IMR-90 (cell line): ENCODE measurements at regions not wholly inside any gene's neighbourhood (a gene's known extent, or its start where the extent isn't known, plus 50 kb on each side); places are given as distances from the start of the nearest gene placed in this dataset.

Experiments used
- ATAC-seq: fragments of 200-7000 bp; cut with Tn5 transposase; 2 replicates; pipeline ENCODE4 v1.9.1; 2020; ENCODE audit warnings: low read depth, mild to moderate bottlenecking, moderate library complexity
- BruUV-seq: library from RNA; stranded (reverse); fragments of 400-500 nt; replicated peaks from 2 replicates; lab custom pipeline; 2021; lab: Mats Ljungman, UMichigan
- CTCF ChIA-PET: fragments of 300-600 bp; formaldehyde crosslinking; extraction: SDS; loops from one replicate; lab custom pipeline; 2021; ENCODE audit warnings: antibody characterized with exemption; lab: Yijun Ruan, JAX
- POLR2A ChIA-PET: fragments of 300-600 bp; sonication (Branson Sonifier 250); formaldehyde crosslinking; loops from one replicate; lab custom pipeline; 2022; ENCODE audit warnings: antibody characterized with exemption; ENCODE audit not compliant: unreplicated experiment; lab: Charles Lee
- DNase-seq: peaks from one replicate; pipeline ENCODE4 v3.0.0; 2013
- H2AFZ ChIP-seq: replicated peaks from 2 replicates; pipeline ENCODE3; 2013; ENCODE audit warnings: low read length, mild to moderate bottlenecking; ENCODE audit not compliant: poor library complexity
- H2AK5ac ChIP-seq: 2 replicates; pipeline ENCODE4 v1.6.1; 2013; ENCODE audit warnings: low read depth, low read length, inconsistent platforms
- H2AK9ac ChIP-seq: replicated peaks from 2 replicates; pipeline ENCODE3; 2013; ENCODE audit warnings: mild to moderate bottlenecking, low read depth, low read length, moderate library complexity; ENCODE audit not compliant: poor library complexity
- H2BK120ac ChIP-seq: 2 replicates; pipeline ENCODE4 v1.6.1; 2013; ENCODE audit warnings: low read depth, low read length, inconsistent platforms
- H2BK15ac ChIP-seq: 3 replicates; pipeline ENCODE4 v1.6.1; 2013; ENCODE audit warnings: low read depth, low read length, inconsistent platforms
- H2BK20ac ChIP-seq: 2 replicates; pipeline ENCODE4 v1.6.1; 2013; ENCODE audit warnings: low read depth, mild to moderate bottlenecking, inconsistent platforms, low read length, moderate library complexity
- H2BK5ac ChIP-seq: 2 replicates; pipeline ENCODE4 v1.6.1; 2013; ENCODE audit warnings: mild to moderate bottlenecking, low read depth, low read length, inconsistent platforms; ENCODE audit not compliant: poor library complexity, severe bottlenecking
- H3K14ac ChIP-seq: replicated peaks from 2 replicates; pipeline ENCODE4 v1.6.1; 2013; ENCODE audit warnings: low read depth, low read length, inconsistent platforms
- H3K18ac ChIP-seq: 2 replicates; pipeline ENCODE4 v1.6.1; 2013; ENCODE audit warnings: low read depth, low read length, control low read depth
- H3K23ac ChIP-seq: 2 replicates; pipeline ENCODE4 v1.6.1; 2013; ENCODE audit warnings: low read depth, low read length, inconsistent platforms
- H3K27ac ChIP-seq: 2 replicates; pipeline ENCODE4 v1.5.1; 2013; ENCODE audit warnings: mild to moderate bottlenecking, control low read depth, low read length; ENCODE audit not compliant: insufficient read depth
- H3K27me3 ChIP-seq: 2 replicates; pipeline ENCODE4 v1.6.1; 2013; ENCODE audit warnings: low read length; ENCODE audit not compliant: control insufficient read depth, insufficient read depth
- H3K36me3 ChIP-seq: 2 replicates; pipeline ENCODE4 v1.6.1; 2013; ENCODE audit warnings: low read length, mixed read lengths; ENCODE audit not compliant: control insufficient read depth, insufficient read depth
- H3K4ac ChIP-seq: 2 replicates; pipeline ENCODE4 v1.6.1; 2013; ENCODE audit warnings: low read depth, low read length, inconsistent platforms
- H3K4me1 ChIP-seq: 2 replicates; pipeline ENCODE4 v1.6.1; 2013; ENCODE audit warnings: low read length, mixed read lengths; ENCODE audit not compliant: control insufficient read depth, insufficient read depth
- H3K4me2 ChIP-seq: 2 replicates; pipeline ENCODE4 v1.6.1; 2013; ENCODE audit warnings: low read depth, mild to moderate bottlenecking, control low read depth, low read length, moderate library complexity
- H3K4me3 ChIP-seq: 2 replicates; pipeline ENCODE4 v1.5.1; 2013; ENCODE audit warnings: low read depth, mild to moderate bottlenecking, control low read depth, low read length, moderate library complexity; ENCODE audit not compliant: insufficient read depth
- H3K56ac ChIP-seq: 2 replicates; pipeline ENCODE4 v1.6.1; 2013; ENCODE audit warnings: low read length, inconsistent platforms; ENCODE audit not compliant: insufficient read depth; ENCODE audit errors: extremely low read depth
- H3K79me1 ChIP-seq, 2 experiments: 2 replicates each; pipeline ENCODE4 v1.6.1; 2013; ENCODE audit warnings: low read length in 2 of 2, inconsistent platforms in 1 of 2, low read depth in 1 of 2
- H3K9ac ChIP-seq: 2 replicates; pipeline ENCODE4 v1.6.1; 2013; ENCODE audit warnings: low read depth, low read length, control low read depth
- H3K9me1 ChIP-seq: 2 replicates; pipeline ENCODE4 v1.6.1; 2013; ENCODE audit warnings: low read length, inconsistent platforms; ENCODE audit not compliant: insufficient read depth
- H3K9me3 ChIP-seq: 2 replicates; pipeline ENCODE4 v1.6.1; 2013; ENCODE audit warnings: low read length; ENCODE audit not compliant: control insufficient read depth, insufficient read depth
- H4K20me1 ChIP-seq: 2 replicates; pipeline ENCODE4 v1.6.1; 2013; ENCODE audit warnings: low read length, inconsistent platforms; ENCODE audit not compliant: insufficient read depth
- H4K5ac ChIP-seq: 2 replicates; pipeline ENCODE4 v1.6.1; 2013; ENCODE audit warnings: mild to moderate bottlenecking, low read depth, low read length, control low read depth
- H4K8ac ChIP-seq, 2 experiments: 2 replicates each; pipeline ENCODE4 v1.6.1; 2013; ENCODE audit warnings: low read depth in 2 of 2, low read length in 2 of 2, control low read depth in 1 of 2, inconsistent platforms in 1 of 2
- H4K91ac ChIP-seq: 2 replicates; pipeline ENCODE4 v1.6.1; 2013; ENCODE audit warnings: low read depth, low read length, inconsistent platforms; ENCODE audit not compliant: insufficient read depth
- BHLHE40 ChIP-seq: fragments of 150-350 bp; IDR thresholded peaks from 2 replicates; pipeline ENCODE4 v1.6.1; 2016; ENCODE audit warnings: mild to moderate bottlenecking, low read depth, low read length
- FOS ChIP-seq: fragments of 150-350 bp; IDR thresholded peaks from 2 replicates; pipeline ENCODE4 v1.6.1; 2016; ENCODE audit warnings: low read depth, low read length
- MAZ ChIP-seq: IDR thresholded peaks from 2 replicates; pipeline ENCODE4 v1.6.1; 2012; ENCODE audit warnings: low read depth, mild to moderate bottlenecking, low read length, improper control_type of control experiment, moderate library complexity, borderline replicate concordance
- MXI1 ChIP-seq: IDR thresholded peaks from 2 replicates; pipeline ENCODE4 v1.6.1; 2012; ENCODE audit warnings: low read depth, mild to moderate bottlenecking, low read length, moderate library complexity, borderline replicate concordance
- POLR2A ChIP-seq: IDR thresholded peaks from 2 replicates; pipeline ENCODE4 v1.6.1; 2012; ENCODE audit warnings: mild to moderate bottlenecking, low read depth, low read length
- WGBS, 2 experiments: methylation state at CpG; one replicate each; pipeline versions ENCODE4 v1.1.5 to v1.1.7; 2013; ENCODE audit warnings: missing lambda C conversion rate in 2 of 2; ENCODE audit not compliant: insufficient read length in 1 of 2; ENCODE audit errors: extremely low coverage in 2 of 2; 5-methylcytosine and 5-hydroxymethylcytosine counted together
- dilution Hi-C: fragments of 300-500 bp; cut with HindIII; formaldehyde crosslinking; loops from one replicate; pipeline ENCODE4 v1.14.3; 2018; ENCODE audit warnings: low sequenced_read_pairs; ENCODE audit not compliant: unreplicated experiment
- in situ Hi-C: fragments of 300-500 bp; cut with MboI; formaldehyde crosslinking; loops from 3 replicates; pipeline ENCODE4 v1.14.3; 2019; ENCODE audit warnings: low sequenced_read_pairs, inconsistent platforms, mixed read lengths
- intact Hi-C: fragments of 100-400 bp; cut with micrococcal nuclease; formaldehyde crosslinking; loops from 2 replicates; pipeline ENCODE4 v1.10.0; 2022
- TF ChIP-seq, protein P1 (sequence below): fragments of 150-350 bp; IDR thresholded peaks from 2 replicates; pipeline ENCODE4 v1.6.1; 2016; ENCODE audit warnings: low read depth, mild to moderate bottlenecking, low read length, moderate library complexity, borderline replicate concordance

- H2AK9ac ChIP-seq, result no peak overlapping the region
- no peak for ATAC-seq
- H2AFZ ChIP-seq, result no peak overlapping the region
- no peak overlapping the region for H3K4ac ChIP-seq
- H4K5ac ChIP-seq, result no peak overlapping the region
- no peaks in the 10 kb centered on the region for H3K36me3 ChIP-seq
- H3K14ac ChIP-seq, result no peak overlapping the region
- ChIA-PET CTCF (no interaction called here), POLR2A (no interaction called here)
- dilution Hi-C loops, result no loop called here
- H3K27me3 ChIP-seq, result no peaks in the 10 kb centered on the region
- intact Hi-C loops, result no loop called here
- no peak for DNase-seq
- in situ Hi-C loops, result no loop called here
- H3K9me3 ChIP-seq, result no peaks in the 10 kb centered on the region
- H3K4me3 ChIP-seq, result no peak overlapping the region
- no peak overlapping the region for H3K9ac ChIP-seq
- H2AK5ac ChIP-seq, result no peak overlapping the region
- H2BK5ac ChIP-seq, result no peak overlapping the region
- H4K20me1 ChIP-seq, result no peaks in the 10 kb centered on the region
- H3K4me2 ChIP-seq, result no peak overlapping the region
- no peak overlapping the region for H2BK15ac ChIP-seq
- no CpG with 5 or more reads among the region's 1 CpG for WGBS, 2 experiments
- no peaks in the 10 kb centered on the region for H3K9me1 ChIP-seq
- H3K56ac ChIP-seq, result no peak overlapping the region
- no peaks in the 10 kb centered on the region for H3K79me1 ChIP-seq
- BruUV-seq, result no TSS peak
- no peak overlapping the region for H2BK20ac ChIP-seq
- H4K8ac ChIP-seq, result no peak overlapping the region
- H4K91ac ChIP-seq, result no peak overlapping the region
- H3K23ac ChIP-seq, result no peak overlapping the region
- H3K18ac ChIP-seq, result no peak overlapping the region
- no peak overlapping the region for H3K27ac ChIP-seq
- H3K4me1 ChIP-seq, result no peaks in the 10 kb centered on the region
- no peak overlapping the region for H2BK120ac ChIP-seq
- no peak for TF ChIP-seq MXI1
- TF ChIP-seq FOS, result no peak
- TF ChIP-seq BHLHE40, result no peak
- no peak for TF ChIP-seq MAZ
- TF ChIP-seq POLR2A, result no peak
- TF ChIP-seq, protein P1, sequence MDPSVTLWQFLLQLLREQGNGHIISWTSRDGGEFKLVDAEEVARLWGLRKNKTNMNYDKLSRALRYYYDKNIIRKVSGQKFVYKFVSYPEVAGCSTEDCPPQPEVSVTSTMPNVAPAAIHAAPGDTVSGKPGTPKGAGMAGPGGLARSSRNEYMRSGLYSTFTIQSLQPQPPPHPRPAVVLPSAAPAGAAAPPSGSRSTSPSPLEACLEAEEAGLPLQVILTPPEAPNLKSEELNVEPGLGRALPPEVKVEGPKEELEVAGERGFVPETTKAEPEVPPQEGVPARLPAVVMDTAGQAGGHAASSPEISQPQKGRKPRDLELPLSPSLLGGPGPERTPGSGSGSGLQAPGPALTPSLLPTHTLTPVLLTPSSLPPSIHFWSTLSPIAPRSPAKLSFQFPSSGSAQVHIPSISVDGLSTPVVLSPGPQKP, result no peak
Observed at GRCh38 chr12:40566271-40566670, 126.0 kb upstream of the CNTN1 start.
